Transverse colon (tissue), 3 donors: ENCODE measurements at regions not wholly inside any gene's neighbourhood (a gene's known extent, or its start where the extent isn't known, plus 50 kb on each side); places are given as distances from the start of the nearest gene placed in this dataset.

ENCODE experiments used
- CTCF ChIP-seq, 5 experiments: fragments of 200-600 bp in 3 of 5; fragments of 450-650 bp in 2 of 5; sonication (generic) in 3 of 5; IDR thresholded peaks; 1 replicate in 2 of 5; 2 replicates in 3 of 5; pipeline ENCODE4 v1.5.1; 2016 to 2017; ENCODE audit warnings: antibody characterized with exemption in 5 of 5, inconsistent platforms in 3 of 5, mild to moderate bottlenecking in 2 of 5, moderate library complexity in 1 of 5
- POLR2A ChIP-seq: fragments of 450-650 bp; IDR thresholded peaks from one replicate; pipeline ENCODE4 v1.6.1; 2016; ENCODE audit warnings: antibody characterized with exemption, mild to moderate bottlenecking, moderate library complexity

GRCh38 chr9:107404161-107404560, 85.4 kb downstream of the KLF4 start:
- TF ChIP-seq CTCF (IDR thresholded peaks at IDR 0.05), result no peak
- no peak for TF ChIP-seq POLR2A
